ENCODE measurements at regions not wholly inside any gene's neighbourhood (a gene's known extent, or its start where the extent isn't known, plus 50 kb on each side); places are given as distances from the start of the nearest gene placed in this dataset.

DNA sequence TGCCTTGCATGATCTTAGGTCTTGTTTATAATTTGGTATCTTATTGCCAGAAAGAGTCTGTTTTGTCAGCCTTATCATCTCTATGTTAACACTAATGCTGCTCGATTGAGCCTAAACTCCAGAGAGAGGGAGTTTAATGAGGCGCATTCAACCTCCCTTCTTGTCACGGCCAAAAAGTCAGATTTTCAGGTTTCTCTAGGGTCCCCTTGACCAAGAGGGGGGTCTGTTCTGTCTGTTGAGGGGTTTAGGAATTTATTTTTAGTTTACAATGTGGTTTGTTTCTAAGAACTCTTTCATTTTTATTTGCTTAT lies 285.7 kb upstream of the VWC2 start:
- Histone ChIP-seq H3K9ac (ENCODE audit: low read depth, low read length, poor library complexity, severe bottlenecking) (no peak overlapping the region), H2AFZ (ENCODE audit: low read length) (no peak overlapping the region), H3K79me2 (ENCODE audit: insufficient read depth, low read length) (no peaks in the 10 kb centered on the region), H3K4me3 (ENCODE audit: low read length, poor library complexity, severe bottlenecking) (no peak overlapping the region), H3F3A (ENCODE audit: low read depth) (no peaks in the 10 kb centered on the region), H3K4me2 (ENCODE audit: low read depth, low read length, poor library complexity, severe bottlenecking) (no peak overlapping the region), H3K9me2 (replicated peaks; ENCODE audit: low read depth, low read length) (no peaks in the 10 kb centered on the region), H3K4me1 (ENCODE audit: insufficient read depth, low read length, poor library complexity, severe bottlenecking) (no peaks in the 10 kb centered on the region), H3K27me3 (ENCODE audit: insufficient read depth, low read length, poor library complexity, severe bottlenecking) (no peaks in the 10 kb centered on the region), H4K20me1 (ENCODE audit: insufficient read depth, low read length, poor library complexity, severe bottlenecking) (no peaks in the 10 kb centered on the region), H3K9me3 (ENCODE audit: insufficient read depth, low read depth, low read length) (no peaks in the 10 kb centered on the region), H3K36me3 (ENCODE audit: insufficient read depth, low read length) (no peaks in the 10 kb centered on the region)
- TF ChIP-seq, protein P1, sequence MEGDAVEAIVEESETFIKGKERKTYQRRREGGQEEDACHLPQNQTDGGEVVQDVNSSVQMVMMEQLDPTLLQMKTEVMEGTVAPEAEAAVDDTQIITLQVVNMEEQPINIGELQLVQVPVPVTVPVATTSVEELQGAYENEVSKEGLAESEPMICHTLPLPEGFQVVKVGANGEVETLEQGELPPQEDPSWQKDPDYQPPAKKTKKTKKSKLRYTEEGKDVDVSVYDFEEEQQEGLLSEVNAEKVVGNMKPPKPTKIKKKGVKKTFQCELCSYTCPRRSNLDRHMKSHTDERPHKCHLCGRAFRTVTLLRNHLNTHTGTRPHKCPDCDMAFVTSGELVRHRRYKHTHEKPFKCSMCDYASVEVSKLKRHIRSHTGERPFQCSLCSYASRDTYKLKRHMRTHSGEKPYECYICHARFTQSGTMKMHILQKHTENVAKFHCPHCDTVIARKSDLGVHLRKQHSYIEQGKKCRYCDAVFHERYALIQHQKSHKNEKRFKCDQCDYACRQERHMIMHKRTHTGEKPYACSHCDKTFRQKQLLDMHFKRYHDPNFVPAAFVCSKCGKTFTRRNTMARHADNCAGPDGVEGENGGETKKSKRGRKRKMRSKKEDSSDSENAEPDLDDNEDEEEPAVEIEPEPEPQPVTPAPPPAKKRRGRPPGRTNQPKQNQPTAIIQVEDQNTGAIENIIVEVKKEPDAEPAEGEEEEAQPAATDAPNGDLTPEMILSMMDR (conservative IDR thresholded peaks at IDR 0.05; ENCODE audit: low read length): no peak
- TF ChIP-seq EZH2phosphoT487 (IDR thresholded peaks at IDR 0.05; ENCODE audit: borderline replicate concordance): no peak

DNA sequence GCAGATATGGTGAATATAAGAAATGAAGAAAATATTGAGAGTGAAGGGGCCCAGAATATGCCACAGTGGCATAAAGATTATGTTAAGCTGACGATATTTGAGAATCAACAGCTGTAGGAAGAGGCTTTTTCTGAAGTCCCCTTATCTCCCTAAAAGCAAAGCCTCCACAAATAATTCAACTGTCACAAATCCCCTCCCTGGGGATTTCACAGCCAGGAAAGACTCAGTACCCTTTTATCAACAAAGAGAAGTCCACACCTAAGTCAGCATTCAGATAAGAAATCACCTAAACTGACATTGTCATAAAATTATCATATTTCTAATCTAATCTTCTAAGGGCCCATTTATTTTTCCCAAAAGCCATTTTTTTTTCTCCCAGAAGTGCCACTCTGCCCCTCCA lies 284.9 kb upstream of the VWC2 start:
- Histone ChIP-seq H3K9me3 (ENCODE audit: insufficient read depth, low read depth, low read length) (no peaks in the 10 kb centered on the region), H3K4me1 (ENCODE audit: insufficient read depth, low read length, poor library complexity, severe bottlenecking) (no peaks in the 10 kb centered on the region), H3K79me2 (ENCODE audit: insufficient read depth, low read length) (no peaks in the 10 kb centered on the region), H3K4me3 (ENCODE audit: low read length, poor library complexity, severe bottlenecking) (no peak overlapping the region), H3K27me3 (ENCODE audit: insufficient read depth, low read length, poor library complexity, severe bottlenecking) (no peaks in the 10 kb centered on the region), H3F3A (ENCODE audit: low read depth) (no peaks in the 10 kb centered on the region), H2AFZ (ENCODE audit: low read length) (no peak overlapping the region), H4K20me1 (ENCODE audit: insufficient read depth, low read length, poor library complexity, severe bottlenecking) (no peaks in the 10 kb centered on the region), H3K36me3 (ENCODE audit: insufficient read depth, low read length) (no peaks in the 10 kb centered on the region), H3K4me2 (ENCODE audit: low read depth, low read length, poor library complexity, severe bottlenecking) (no peak overlapping the region), H3K9ac (ENCODE audit: low read depth, low read length, poor library complexity, severe bottlenecking) (no peak overlapping the region), H3K9me2 (replicated peaks; ENCODE audit: low read depth, low read length) (no peaks in the 10 kb centered on the region)
- TF ChIP-seq EZH2phosphoT487 (IDR thresholded peaks at IDR 0.05; ENCODE audit: borderline replicate concordance): no peak
- TF ChIP-seq, protein P1 (conservative IDR thresholded peaks at IDR 0.05; ENCODE audit: low read length): no peak

DNA sequence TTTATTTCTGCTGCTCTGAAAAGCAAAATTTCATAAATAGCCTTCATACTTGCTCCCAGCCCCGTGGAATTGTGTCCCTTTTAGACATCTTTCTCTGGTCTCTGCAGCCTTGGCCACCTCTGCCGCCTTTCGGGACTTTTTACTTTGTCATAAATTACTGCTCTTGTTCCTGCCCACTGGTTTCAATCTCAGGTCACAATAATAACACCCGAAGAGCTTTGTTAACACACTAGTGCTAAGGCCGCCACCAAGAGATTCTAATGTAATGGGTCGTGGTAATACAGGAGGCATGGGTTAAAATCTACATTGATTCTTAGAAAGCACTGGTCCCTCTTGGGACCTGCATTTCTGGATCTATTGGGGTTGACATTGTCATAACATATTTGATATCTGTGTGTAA lies 276.0 kb upstream of the VWC2 start:
- Histone ChIP-seq H3K36me3 (ENCODE audit: insufficient read depth, low read length) (no peaks in the 10 kb centered on the region), H3K9me3 (ENCODE audit: insufficient read depth, low read depth, low read length) (no peaks in the 10 kb centered on the region), H3F3A (ENCODE audit: low read depth) (no peaks in the 10 kb centered on the region), H3K4me3 (ENCODE audit: low read length, poor library complexity, severe bottlenecking) (no peak overlapping the region), H3K9ac (ENCODE audit: low read depth, low read length, poor library complexity, severe bottlenecking) (no peak overlapping the region), H3K79me2 (ENCODE audit: insufficient read depth, low read length) (no peaks in the 10 kb centered on the region), H3K27me3 (ENCODE audit: insufficient read depth, low read length, poor library complexity, severe bottlenecking) (no peaks in the 10 kb centered on the region), H3K9me2 (replicated peaks; ENCODE audit: low read depth, low read length) (no peaks in the 10 kb centered on the region), H3K4me2 (ENCODE audit: low read depth, low read length, poor library complexity, severe bottlenecking) (no peak overlapping the region), H3K4me1 (ENCODE audit: insufficient read depth, low read length, poor library complexity, severe bottlenecking) (no peaks in the 10 kb centered on the region), H2AFZ (ENCODE audit: low read length) (no peak overlapping the region), H4K20me1 (ENCODE audit: insufficient read depth, low read length, poor library complexity, severe bottlenecking) (no peaks in the 10 kb centered on the region)
- TF ChIP-seq, protein P1 (conservative IDR thresholded peaks at IDR 0.05; ENCODE audit: low read length): no peak
- no peak for TF ChIP-seq EZH2phosphoT487 (IDR thresholded peaks at IDR 0.05; ENCODE audit: borderline replicate concordance)

Measured in Loucy (cell line).